SU-DHL-6 (cell line): ENCODE measurements at regions not wholly inside any gene's neighbourhood (a gene's known extent, or its start where the extent isn't known, plus 50 kb on each side); places are given as distances from the start of the nearest gene placed in this dataset.

Source experiments
- EZH2phosphoT487 ChIP-seq: fragments of 200-600 bp; sonication (generic), shearing (Covaris generic); conservative IDR thresholded peaks from 2 replicates; pipeline ENCODE4 v1.6.1; 2018; ENCODE audit warnings: mild to moderate bottlenecking, antibody characterized with exemption, low read length, moderate library complexity, mixed read lengths
- TF ChIP-seq, protein P1 (sequence below): fragments of 200-600 bp; sonication (generic); IDR thresholded peaks from one replicate; pipeline ENCODE4 v1.5.1; 2017; ENCODE audit warnings: antibody characterized with exemption, mild to moderate bottlenecking, low read length, moderate library complexity; ENCODE audit not compliant: insufficient read depth, poor library complexity, severe bottlenecking

DNA sequence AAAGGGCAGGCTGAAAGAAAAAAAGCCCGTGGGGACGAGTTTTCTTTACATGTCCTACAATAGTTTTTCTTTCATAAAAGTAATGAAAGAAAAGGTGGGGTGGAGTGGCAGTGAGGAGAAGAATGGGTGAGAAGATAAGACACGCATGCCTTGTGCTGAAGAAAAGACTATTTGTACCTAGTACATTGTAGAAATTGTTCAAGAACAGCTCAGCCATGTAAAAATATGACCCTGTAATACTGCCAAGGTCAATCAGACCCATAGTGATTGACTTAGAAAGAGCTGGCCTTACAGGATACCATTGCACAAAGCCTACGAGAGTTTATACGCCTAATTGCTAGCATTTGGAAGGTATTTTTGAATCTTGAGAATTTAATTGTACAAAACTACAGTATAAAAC lies 126.0 kb upstream of the NRIP1 start:
- TF ChIP-seq, protein P1, sequence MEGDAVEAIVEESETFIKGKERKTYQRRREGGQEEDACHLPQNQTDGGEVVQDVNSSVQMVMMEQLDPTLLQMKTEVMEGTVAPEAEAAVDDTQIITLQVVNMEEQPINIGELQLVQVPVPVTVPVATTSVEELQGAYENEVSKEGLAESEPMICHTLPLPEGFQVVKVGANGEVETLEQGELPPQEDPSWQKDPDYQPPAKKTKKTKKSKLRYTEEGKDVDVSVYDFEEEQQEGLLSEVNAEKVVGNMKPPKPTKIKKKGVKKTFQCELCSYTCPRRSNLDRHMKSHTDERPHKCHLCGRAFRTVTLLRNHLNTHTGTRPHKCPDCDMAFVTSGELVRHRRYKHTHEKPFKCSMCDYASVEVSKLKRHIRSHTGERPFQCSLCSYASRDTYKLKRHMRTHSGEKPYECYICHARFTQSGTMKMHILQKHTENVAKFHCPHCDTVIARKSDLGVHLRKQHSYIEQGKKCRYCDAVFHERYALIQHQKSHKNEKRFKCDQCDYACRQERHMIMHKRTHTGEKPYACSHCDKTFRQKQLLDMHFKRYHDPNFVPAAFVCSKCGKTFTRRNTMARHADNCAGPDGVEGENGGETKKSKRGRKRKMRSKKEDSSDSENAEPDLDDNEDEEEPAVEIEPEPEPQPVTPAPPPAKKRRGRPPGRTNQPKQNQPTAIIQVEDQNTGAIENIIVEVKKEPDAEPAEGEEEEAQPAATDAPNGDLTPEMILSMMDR = no peak
- no peak for TF ChIP-seq EZH2phosphoT487
